Smooth muscle cell (in vitro differentiated cells): ENCODE measurements at regions not wholly inside any gene's neighbourhood (a gene's known extent, or its start where the extent isn't known, plus 50 kb on each side); places are given as distances from the start of the nearest gene placed in this dataset. TPM values are rescaled to one million over a fixed set of nuclear protein-coding genes. Genes with fewer than 3 reads are reported as not detected.
"Not testable (repeated sequence)": the region's sequence is repeated elsewhere in the genome, so short reads cannot be mapped to it uniquely, and the experiment has no call there.

Source experiments
- DNase-seq: peaks from one replicate; lab custom pipeline; 2025; ENCODE audit not compliant: unreplicated experiment; lab: John Stamatoyannopoulos, UW
- H2AFZ ChIP-seq: fragments of 200-600 bp; sonication (generic); 2 replicates; pipeline ENCODE4 v1.6.0; 2016; ENCODE audit warnings: antibody characterized with exemption, low read depth, mild to moderate bottlenecking
- H3F3A ChIP-seq: fragments of 200-600 bp; sonication (generic); 2 replicates; pipeline ENCODE4 v1.6.0; 2017; ENCODE audit warnings: antibody characterized with exemption, low read depth
- H3K27ac ChIP-seq: fragments of 200-600 bp; sonication (generic); 2 replicates; pipeline ENCODE4 v1.5.1; 2016; ENCODE audit warnings: low read depth, mild to moderate bottlenecking
- H3K27me3 ChIP-seq: fragments of 200-600 bp; sonication (generic); 2 replicates; pipeline ENCODE4 v1.6.1; 2016; ENCODE audit warnings: low read depth, mild to moderate bottlenecking
- H3K36me3 ChIP-seq: fragments of 200-600 bp; sonication (generic); 2 replicates; pipeline ENCODE4 v1.5.1; 2016; ENCODE audit warnings: low read depth
- H3K4me1 ChIP-seq: fragments of 200-600 bp; sonication (generic); 2 replicates; pipeline ENCODE4 v1.5.1; 2016; ENCODE audit warnings: low read depth
- H3K4me2 ChIP-seq: fragments of 200-600 bp; sonication (generic); 2 replicates; pipeline ENCODE4 v1.6.0; 2016; ENCODE audit warnings: mild to moderate bottlenecking
- H3K4me3 ChIP-seq: fragments of 200-600 bp; sonication (generic); 2 replicates; pipeline ENCODE4 v1.5.1; 2016; ENCODE audit warnings: mild to moderate bottlenecking
- H3K79me2 ChIP-seq: fragments of 200-600 bp; sonication (generic); 2 replicates; pipeline ENCODE4 v1.6.0; 2016; ENCODE audit warnings: low read depth, mild to moderate bottlenecking
- H3K9ac ChIP-seq: fragments of 200-600 bp; sonication (generic); 2 replicates; pipeline ENCODE4 v1.6.0; 2016; ENCODE audit warnings: low read depth
- H3K9me3 ChIP-seq: fragments of 200-600 bp; sonication (generic); replicated peaks from 2 replicates; pipeline ENCODE4 v1.5.1; 2016; ENCODE audit warnings: low read depth
- H4K20me1 ChIP-seq: fragments of 200-600 bp; sonication (generic); 2 replicates; pipeline ENCODE4 v1.6.0; 2016; ENCODE audit warnings: low read depth
- WGBS: methylation state at CpG from one replicate; pipeline ENCODE4 v1.1.7; 2016; ENCODE audit warnings: low lambda C conversion rate; 5-methylcytosine and 5-hydroxymethylcytosine counted together
- small RNA-seq: library from RNA; depleted of rRNA; stranded (forward); fragments of <200 nt; gene quantifications from one replicate; pipeline ENCODE3, GENCODE V24; 2014
- TF ChIP-seq, protein P1 (sequence below): fragments of 200-600 bp; sonication (generic); IDR thresholded peaks from 2 replicates; pipeline ENCODE4 v1.5.1; 2017; ENCODE audit warnings: borderline replicate concordance, mild to moderate bottlenecking, antibody characterized with exemption; ENCODE audit not compliant: insufficient read depth, poor library complexity, severe bottlenecking

DNA sequence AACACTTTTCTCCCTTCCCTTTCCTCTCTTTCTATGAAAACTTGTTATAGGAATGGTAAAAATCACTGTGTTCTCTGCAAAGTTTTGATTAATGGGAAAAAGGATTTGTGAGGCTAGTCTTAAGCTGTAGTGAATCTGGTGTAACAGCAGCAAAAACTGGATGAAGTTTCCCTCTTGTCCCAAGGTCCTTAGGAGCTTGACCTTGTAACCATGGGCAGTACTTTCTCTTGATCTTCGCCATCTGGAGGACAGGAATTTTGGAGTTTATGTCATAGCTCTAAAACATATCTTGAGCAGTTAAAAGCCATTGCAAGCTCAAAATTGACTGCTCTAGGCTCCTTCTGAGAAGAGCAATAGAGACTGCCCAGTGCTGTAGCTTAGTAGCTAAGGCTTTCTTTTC lies 56.5 kb upstream of the GPD1L start:
- 71% methylated on average over 1 of the region's 1 CpG for WGBS
- H3K9ac ChIP-seq: no peak overlapping the region
- no peaks in the 10 kb centered on the region for H3K79me2 ChIP-seq
- DNase-seq: no peak
- H3F3A ChIP-seq: peaks cover 14% of the 10 kb centered on the region
- H3K9me3 ChIP-seq: no peaks in the 10 kb centered on the region
- peak overlapping the region; percentile 36 for H2AFZ ChIP-seq
- no peaks in the 10 kb centered on the region for H3K27me3 ChIP-seq
- TF ChIP-seq, protein P1, sequence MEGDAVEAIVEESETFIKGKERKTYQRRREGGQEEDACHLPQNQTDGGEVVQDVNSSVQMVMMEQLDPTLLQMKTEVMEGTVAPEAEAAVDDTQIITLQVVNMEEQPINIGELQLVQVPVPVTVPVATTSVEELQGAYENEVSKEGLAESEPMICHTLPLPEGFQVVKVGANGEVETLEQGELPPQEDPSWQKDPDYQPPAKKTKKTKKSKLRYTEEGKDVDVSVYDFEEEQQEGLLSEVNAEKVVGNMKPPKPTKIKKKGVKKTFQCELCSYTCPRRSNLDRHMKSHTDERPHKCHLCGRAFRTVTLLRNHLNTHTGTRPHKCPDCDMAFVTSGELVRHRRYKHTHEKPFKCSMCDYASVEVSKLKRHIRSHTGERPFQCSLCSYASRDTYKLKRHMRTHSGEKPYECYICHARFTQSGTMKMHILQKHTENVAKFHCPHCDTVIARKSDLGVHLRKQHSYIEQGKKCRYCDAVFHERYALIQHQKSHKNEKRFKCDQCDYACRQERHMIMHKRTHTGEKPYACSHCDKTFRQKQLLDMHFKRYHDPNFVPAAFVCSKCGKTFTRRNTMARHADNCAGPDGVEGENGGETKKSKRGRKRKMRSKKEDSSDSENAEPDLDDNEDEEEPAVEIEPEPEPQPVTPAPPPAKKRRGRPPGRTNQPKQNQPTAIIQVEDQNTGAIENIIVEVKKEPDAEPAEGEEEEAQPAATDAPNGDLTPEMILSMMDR: no peak
- H3K4me3 ChIP-seq: no peak overlapping the region
- no peak overlapping the region for H3K27ac ChIP-seq
- no peaks in the 10 kb centered on the region for H3K36me3 ChIP-seq
- no peak overlapping the region for H3K4me2 ChIP-seq
- H4K20me1 ChIP-seq: no peaks in the 10 kb centered on the region
- peaks cover 6% of the 10 kb centered on the region for H3K4me1 ChIP-seq

DNA sequence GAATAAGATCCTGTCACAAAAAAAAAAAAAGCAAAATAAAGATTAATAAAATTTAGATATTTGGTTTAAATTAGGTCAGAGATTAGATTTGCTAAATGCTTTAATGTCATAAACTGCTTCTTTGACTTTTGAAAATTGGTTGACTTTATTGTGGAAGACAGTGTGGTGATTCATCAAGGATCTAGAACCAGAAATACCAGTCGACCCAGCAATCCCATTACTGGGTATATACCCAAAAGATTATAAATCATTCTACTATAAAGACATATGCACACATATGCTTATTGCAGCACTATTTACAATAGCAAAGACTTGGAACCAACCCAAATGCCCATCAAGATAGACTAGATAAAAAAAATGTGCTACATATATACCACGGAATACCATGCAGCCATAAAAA lies 54.2 kb upstream of the GPD1L start:
- H3K27ac ChIP-seq, H3K9ac ChIP-seq, H3K4me2 ChIP-seq, H3K79me2 ChIP-seq, H4K20me1 ChIP-seq, H2AFZ ChIP-seq, H3K4me1 ChIP-seq, H3K27me3 ChIP-seq, H3F3A ChIP-seq, H3K4me3 ChIP-seq, H3K36me3 ChIP-seq, DNase-seq, H3K9me3 ChIP-seq: not testable (repeated sequence)
- WGBS: 65% methylated on average over 2 of the region's 2 CpGs

DNA sequence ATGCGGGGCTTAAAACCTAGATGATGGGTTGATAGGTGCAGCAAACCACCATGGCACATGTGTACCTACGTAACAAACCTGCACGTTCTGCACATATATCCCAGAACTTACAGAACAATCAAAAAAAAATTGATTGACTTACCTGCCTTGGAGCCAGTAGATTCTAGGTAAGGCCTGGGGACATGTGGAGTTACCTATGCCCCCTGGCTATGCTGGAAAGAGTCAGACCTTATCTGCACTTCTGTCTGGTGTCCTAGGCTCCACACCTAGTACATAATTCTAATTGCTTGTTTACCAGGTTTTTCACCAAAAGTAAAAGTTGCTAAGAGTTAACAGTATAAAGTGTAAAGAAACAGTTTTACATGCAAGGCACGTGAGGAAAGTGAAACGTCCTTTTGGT lies 53.6 kb upstream of the GPD1L start:
- H3K36me3 ChIP-seq, H3K4me3 ChIP-seq, H3K9ac ChIP-seq, H2AFZ ChIP-seq, DNase-seq, H3K9me3 ChIP-seq, H3F3A ChIP-seq, H3K4me2 ChIP-seq, H3K27ac ChIP-seq, H3K27me3 ChIP-seq, H3K4me1 ChIP-seq, H3K79me2 ChIP-seq, H4K20me1 ChIP-seq: not testable (repeated sequence)
- WGBS: 89% methylated on average over 5 of the region's 5 CpGs

DNA sequence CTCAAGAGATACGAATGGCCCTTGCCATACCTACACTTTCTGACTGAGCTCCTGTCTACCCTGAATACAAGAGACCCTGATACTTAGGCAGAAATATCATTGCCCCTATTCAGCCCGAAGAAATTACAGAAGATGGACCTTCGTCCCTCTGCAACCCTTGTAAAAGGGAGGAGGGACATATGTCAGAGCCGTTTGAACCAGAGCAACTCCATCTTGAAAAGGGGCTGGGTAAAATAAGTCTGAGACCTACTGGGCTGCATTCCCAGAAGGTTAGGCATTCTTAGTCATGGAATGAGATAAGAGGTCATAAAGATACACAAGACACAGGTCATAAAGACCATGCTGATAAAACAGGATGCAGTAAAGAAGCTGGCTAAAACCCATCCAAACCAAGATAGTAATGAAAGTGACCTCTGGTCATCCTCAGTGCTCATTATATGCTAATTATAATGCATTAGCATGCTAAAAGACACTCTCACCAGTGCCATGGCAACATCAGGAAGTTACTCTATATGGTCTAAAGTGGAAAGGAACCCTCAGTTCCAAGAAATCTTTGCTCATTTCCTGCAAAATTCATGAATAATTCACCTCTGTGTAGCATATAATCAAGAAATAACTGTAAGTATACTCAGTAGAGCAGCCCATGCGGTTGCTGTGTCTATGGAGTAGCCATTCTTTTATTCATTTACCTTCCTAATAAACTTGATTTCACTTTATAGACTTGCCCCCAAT lies 49.7 kb upstream of the GPD1L start:
- Histone ChIP-seq H3K27ac (no peak overlapping the region), H3F3A (no peaks in the 10 kb centered on the region), H3K36me3 (no peaks in the 10 kb centered on the region), H3K9me3 (no peaks in the 10 kb centered on the region), H3K79me2 (no peaks in the 10 kb centered on the region), H3K4me2 (no peak overlapping the region), H3K27me3 (no peaks in the 10 kb centered on the region), H2AFZ (no peak overlapping the region), H3K9ac (no peak overlapping the region), H3K4me1 (no peaks in the 10 kb centered on the region), H4K20me1 (no peaks in the 10 kb centered on the region), H3K4me3 (no peak overlapping the region)
- WGBS: 50% methylated on average over 5 of the region's 5 CpGs
- TF ChIP-seq, protein P1: no peak
- DNase-seq: no peak

Small RNA genes in the stretch of these regions (small RNA-seq; reads per million reads assigned to genes)
- gene RF00019: not detected
